ENCODE measurements at regions not wholly inside any gene's neighbourhood (a gene's known extent, or its start where the extent isn't known, plus 50 kb on each side); places are given as distances from the start of the nearest gene placed in this dataset.
"Not testable (repeated sequence)": the region's sequence is repeated elsewhere in the genome, so short reads cannot be mapped to it uniquely, and the experiment has no call there.

DNA sequence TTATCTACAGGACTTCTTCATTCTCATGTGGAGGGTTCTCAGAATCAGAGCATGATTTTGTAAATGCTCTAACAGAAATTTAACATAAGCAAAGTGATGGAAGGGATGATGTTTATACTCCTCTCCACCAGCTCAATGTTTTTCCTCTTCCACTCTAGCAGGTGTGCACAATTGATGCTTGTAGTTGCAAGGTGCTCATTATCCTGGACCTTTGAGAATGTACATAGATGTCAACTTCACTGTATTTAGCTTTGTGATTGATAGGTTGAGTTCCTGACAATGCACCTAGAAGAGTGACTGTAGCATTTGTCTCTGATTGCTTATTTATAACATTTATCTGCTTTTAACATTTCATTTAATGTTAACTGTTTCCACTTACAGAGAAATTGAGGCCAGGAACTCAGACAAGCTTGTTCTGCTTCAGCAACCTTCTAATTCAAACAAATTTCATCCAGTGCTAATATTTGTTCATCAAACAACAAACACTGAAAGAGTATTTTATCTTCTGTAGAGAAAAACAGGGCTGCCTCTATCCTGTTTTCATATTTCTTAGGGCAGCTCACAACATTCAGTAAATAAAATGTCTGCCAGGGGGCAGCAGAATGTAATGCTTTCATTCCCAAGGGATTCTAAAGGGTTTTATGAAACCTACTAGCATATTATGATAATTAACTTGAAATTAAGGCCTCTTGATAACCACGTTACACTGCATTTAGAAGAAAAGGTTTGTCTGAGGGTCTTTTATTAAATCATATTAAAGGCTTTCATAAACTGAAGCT lies 127.9 kb upstream of the NOL4 start:
- no peak for DNase-seq (ENCODE audit: low read depth, low spot score)

- DNase-seq (ENCODE audit: low read depth, low spot score), result no peak
Observed at GRCh38 chr18:34354351-34354750, 129.6 kb upstream of the NOL4 start.

DNA sequence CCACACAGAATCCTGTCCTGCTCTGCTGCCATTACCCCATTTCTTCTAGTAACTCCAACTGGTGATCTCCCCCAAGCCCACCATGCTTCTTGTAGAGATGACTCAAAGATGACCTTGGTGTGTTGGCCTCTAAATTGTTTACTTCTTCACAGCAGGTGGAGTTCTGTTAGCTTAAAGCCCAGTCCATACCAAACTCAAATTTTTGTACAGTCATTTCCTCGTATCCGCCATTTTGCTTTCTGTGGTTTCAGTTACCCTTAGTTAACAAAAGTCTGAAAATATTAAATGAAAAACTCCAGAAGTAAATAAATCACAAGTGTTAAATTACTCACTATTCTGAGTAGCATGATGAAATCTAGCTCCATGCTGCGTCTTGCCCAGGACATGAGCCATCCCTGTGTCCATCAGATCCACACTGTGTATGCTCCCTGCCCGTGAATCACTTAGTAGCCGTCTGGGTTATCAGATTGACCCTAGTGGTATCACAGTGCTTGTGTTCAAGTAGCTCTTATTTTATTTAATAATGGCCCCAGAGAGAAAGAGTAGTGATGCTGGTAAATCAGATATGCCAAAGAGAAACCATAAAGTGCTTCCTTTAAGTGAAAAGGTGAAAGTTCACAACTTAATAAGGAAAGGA lies 133.3 kb upstream of the NOL4 start:
- DNase-seq (ENCODE audit: low read depth, low spot score), result no peak

DNA sequence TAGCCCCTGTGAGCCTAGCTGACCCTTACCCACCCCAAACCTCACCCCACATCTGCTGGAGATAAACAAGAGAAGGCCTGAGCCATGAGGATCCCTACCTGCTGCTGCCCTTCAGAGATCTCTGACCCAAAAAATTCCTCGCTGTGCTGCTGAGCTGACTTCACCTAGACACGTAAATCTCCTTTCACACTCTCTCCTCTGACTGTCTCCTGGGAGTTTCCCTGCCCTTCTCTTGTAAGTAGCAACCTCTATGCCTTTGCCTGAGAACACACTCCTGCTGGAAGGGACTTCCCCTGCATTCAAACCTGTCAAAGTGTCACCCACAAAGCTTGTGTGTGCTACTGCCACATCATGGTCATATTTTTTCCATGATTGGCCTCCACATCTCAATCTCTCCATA lies 134.2 kb upstream of the NOL4 start:
- DNase-seq (ENCODE audit: low read depth, low spot score), result no peak

GRCh38 chr18:34364699-34365098 lies 140.0 kb upstream of the NOL4 start:
- DNase-seq (ENCODE audit: low read depth, low spot score), result no peak

GRCh38 chr18:34370704-34371395 lies 146.1 kb upstream of the NOL4 start:
- no peak for DNase-seq (ENCODE audit: low read depth, low spot score)

GRCh38 chr18:34380326-34380725 lies 155.6 kb upstream of the NOL4 start:
- DNase-seq (ENCODE audit: low read depth, low spot score), result no peak

DNA sequence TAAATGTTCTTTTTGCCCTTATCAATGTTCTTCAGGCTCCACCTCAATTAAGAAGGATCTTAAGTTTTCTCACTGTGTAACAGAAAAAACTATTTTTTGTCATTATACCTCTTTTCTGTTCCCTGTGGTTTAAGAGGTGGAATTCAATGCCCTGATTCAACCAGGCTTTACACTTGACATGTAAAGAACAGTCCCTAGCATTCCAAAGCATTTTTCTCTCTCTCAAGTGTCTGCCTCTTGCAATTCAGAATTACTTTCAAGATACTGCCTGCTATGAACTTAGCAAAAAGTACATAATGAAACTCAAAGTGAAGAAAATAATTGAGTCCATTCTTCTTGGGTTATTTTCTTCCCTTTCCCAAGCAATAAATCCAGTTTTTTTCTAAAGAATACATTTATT lies 160.6 kb upstream of the NOL4 start:
- DNase-seq (ENCODE audit: low read depth, low spot score), result no peak

DNA sequence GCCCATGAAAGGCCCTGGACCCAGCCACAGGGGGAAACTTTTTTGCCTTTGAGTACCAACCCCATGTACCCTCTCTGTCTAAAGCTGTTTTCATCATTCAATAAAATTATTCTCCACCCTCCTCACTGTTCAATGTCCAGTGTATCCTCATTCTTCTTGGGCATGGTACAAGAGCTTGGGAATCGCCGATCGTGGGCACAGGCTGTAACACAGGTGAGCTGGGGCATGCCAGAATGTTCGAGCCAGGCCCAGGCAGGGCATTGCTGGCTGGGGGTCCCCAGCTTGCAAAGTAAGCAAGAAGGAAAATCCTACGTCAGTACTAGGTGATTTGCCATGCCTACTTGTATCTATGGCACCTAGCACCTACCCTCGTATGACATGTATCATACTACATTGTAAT lies 162.1 kb upstream of the NOL4 start:
- DNase-seq (ENCODE audit: low read depth, low spot score), result no peak

- no peak for DNase-seq (ENCODE audit: low read depth, low spot score)
Observed at GRCh38 chr18:34397286-34397896, 172.7 kb upstream of the NOL4 start.

DNA sequence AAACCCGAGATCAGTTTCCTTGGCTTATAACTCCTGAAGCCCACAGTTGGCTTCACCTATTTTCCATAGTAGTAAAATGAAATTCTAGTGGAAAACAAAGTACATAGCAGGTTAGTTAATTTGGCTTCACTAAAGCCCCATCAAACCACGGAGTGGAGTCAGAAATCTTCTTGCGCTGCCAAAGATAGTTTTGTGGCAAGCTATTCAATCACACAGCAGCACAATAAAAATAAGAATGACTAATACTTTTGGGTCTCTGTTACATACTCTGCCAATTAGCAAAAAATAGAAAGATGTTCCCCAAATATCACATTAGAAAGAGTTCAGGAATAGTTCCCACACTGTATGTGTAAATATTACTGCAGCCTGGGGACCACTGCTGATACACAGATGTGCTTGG lies 175.2 kb upstream of the NOL4 start:
- no peak for DNase-seq (ENCODE audit: low read depth, low spot score)

- no peak for DNase-seq (ENCODE audit: low read depth, low spot score)
Observed at GRCh38 chr18:34400834-34401233, 176.1 kb upstream of the NOL4 start.

GRCh38 chr18:34401775-34402174 lies 177.1 kb upstream of the NOL4 start:
- no peak for DNase-seq (ENCODE audit: low read depth, low spot score)

GRCh38 chr18:34407471-34407870 lies 182.8 kb upstream of the NOL4 start:
- not testable (repeated sequence) for DNase-seq (ENCODE audit: low read depth, low spot score)

DNA sequence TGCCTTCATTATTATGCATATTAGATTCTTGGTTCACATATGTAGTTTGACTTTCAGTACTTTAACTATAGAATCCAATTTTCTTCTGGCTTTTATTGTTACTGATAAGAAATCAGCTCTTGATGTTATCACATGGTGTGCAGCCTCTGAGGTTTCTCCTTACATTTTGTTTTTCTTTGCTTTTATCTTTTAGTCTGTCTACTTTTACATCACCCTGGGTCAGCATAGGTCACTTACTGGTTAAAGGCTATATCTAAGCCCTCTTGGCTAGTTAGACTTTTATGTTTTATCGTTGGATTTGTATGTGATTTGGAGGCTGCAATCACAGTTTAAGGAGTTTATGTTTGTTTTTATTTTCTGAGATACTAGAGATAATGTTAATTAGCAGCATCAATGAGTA lies 187.2 kb upstream of the NOL4 start:
- no peak for DNase-seq (ENCODE audit: low read depth, low spot score)

- DNase-seq (ENCODE audit: low read depth, low spot score), result no peak
Observed at GRCh38 chr18:34431042-34431441, 206.3 kb upstream of the NOL4 start.

GRCh38 chr18:34444622-34445021 lies 219.9 kb upstream of the NOL4 start:
- no peak for DNase-seq (ENCODE audit: low read depth, low spot score)

DNA sequence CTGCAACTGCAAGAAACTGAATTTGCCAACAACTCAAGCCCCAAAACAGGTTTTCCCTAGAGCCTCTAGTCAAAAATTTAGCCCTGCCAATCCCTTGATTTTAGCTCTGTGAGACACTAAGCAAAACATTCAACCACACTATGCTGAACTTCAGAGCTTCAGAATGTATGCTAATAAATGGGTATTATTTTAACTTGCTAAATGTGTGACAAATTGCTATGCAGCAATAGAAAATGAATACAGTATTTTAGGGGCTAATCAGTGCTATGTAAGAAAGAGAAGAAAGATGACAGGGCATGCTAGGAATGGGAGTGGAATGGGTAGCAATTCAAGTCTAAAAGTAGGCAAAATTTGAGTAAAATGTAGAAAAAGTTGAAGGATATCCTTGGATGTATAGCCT lies 223.9 kb upstream of the NOL4 start:
- no peak for DNase-seq (ENCODE audit: low read depth, low spot score)

DNA sequence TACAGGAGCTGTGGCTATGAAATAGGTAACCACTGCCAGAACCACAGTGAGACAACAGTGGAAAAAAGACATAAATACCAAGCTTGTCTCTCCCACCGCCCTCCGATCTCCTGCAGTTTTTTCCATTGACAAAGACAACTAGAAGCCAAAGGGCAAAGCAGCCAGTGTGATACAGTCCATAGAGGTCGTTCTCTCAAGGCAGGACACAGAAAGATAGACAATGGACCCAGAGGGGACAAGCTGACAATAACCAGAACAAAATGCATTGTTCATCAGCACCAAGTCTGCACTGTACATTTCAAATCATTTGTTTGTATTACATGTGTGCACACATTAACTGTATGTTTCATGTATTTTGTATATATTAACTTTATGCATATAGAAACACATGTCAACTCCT lies 233.0 kb upstream of the NOL4 start:
- DNase-seq (ENCODE audit: low read depth, low spot score), result no peak

DNA sequence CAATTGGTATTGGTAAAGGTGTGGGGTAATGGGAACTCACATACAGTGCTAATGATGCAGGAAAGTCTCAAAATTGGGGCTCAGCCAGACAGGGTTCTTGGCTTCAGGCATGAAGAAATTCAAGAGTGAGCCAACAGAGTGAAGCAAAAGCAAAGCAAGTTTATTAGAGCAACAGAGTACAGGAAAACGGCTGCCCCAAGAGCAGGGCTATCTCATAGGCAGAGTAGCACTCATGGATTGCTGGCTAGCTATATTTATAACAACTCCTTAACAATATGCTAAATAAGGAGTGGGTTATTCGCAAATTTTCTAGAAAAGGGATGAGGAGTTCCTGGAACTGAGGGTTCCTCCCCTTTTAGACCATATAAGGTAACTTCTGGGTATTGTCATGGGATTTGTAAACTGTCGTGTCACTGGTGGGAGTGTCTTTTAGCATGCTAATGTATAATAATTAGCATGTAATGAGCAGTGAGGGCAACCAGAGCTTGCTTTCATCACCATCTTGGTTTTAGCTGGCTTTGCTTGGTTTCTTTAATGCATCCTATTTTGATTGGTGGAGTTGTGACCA lies 233.8 kb upstream of the NOL4 start:
- no peak for DNase-seq (ENCODE audit: low read depth, low spot score)

DNA sequence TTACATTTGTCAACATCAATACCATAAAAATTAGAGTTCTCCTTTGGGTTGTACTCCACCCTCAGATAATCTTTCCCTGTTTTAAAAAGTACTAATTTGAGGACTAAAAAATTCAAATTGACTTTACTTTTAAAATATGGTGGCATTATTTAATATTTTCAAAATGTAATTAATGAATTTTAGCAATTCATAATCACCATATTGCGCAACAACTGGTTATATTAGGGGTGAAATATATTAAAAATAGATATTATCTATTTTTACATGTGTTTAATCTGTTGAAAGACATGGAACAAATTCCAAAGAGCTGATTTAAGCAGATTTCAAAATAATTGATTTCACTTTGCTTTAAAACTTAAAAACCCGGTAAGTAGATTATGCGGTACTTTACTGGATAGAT lies 236.6 kb upstream of the NOL4 start:
- DNase-seq (ENCODE audit: low read depth, low spot score), result no peak

- DNase-seq (ENCODE audit: low read depth, low spot score), result no peak
Observed at GRCh38 chr18:34467058-34467457, 242.3 kb upstream of the NOL4 start.
